Panc1 (cell line): ENCODE measurements at regions not wholly inside any gene's neighbourhood (a gene's known extent, or its start where the extent isn't known, plus 50 kb on each side); places are given as distances from the start of the nearest gene placed in this dataset.

Source experiments
- ATAC-seq: fragments of 200-7000 bp; cut with Tn5 transposase; 2 replicates; pipeline ENCODE4 v1.9.1; 2020; ENCODE audit warnings: mild to moderate bottlenecking, moderate library complexity
- BruUV-seq: library from RNA; stranded (reverse); fragments of 400-500 nt; replicated peaks from 2 replicates; lab custom pipeline; 2021; lab: Mats Ljungman, UMichigan
- CTCF ChIA-PET: fragments of 300-600 bp; sonication (Branson Sonifier 250); formaldehyde crosslinking; loops from one replicate; lab custom pipeline; 2022; ENCODE audit warnings: antibody characterized with exemption; lab: Charles Lee
- POLR2A ChIA-PET: fragments of 300-600 bp; sonication (Branson Sonifier 250); formaldehyde crosslinking; loops from one replicate; lab custom pipeline; 2022; ENCODE audit warnings: antibody characterized with exemption; lab: Charles Lee
- DNase-seq: peaks from one replicate; pipeline ENCODE4 v3.0.0-alpha.2; 2010; ENCODE audit warnings: low read depth, low spot score
- H3K27ac ChIP-seq: 2 replicates; pipeline ENCODE4 v1.5.1; 2011; ENCODE audit warnings: mild to moderate bottlenecking, low read length, inconsistent platforms
- H3K27me3 ChIP-seq: fragments of 200-500 bp; sonication (Bioruptor generic); 2 replicates; pipeline ENCODE4 v1.6.0; 2014; ENCODE audit warnings: low read length, inconsistent platforms; ENCODE audit not compliant: control insufficient read depth, insufficient read depth
- H3K36me3 ChIP-seq: fragments of 200-500 bp; sonication (Bioruptor generic); 2 replicates; pipeline ENCODE4 v1.5.1; 2014; ENCODE audit warnings: inconsistent platforms, mild to moderate bottlenecking, low read length, moderate library complexity; ENCODE audit not compliant: control insufficient read depth, insufficient read depth
- H3K4me1 ChIP-seq: 2 replicates; pipeline ENCODE4 v1.5.1; 2011; ENCODE audit warnings: inconsistent platforms, mild to moderate bottlenecking, low read length, moderate library complexity; ENCODE audit not compliant: control insufficient read depth, insufficient read depth
- H3K4me3 ChIP-seq, 2 experiments: 2 replicates each; pipeline ENCODE4 v1.5.1; 2011 to 2012; ENCODE audit warnings: low read depth in 2 of 2, low read length in 2 of 2, mild to moderate bottlenecking in 2 of 2, inconsistent platforms in 1 of 2, moderate library complexity in 1 of 2
- H3K9me3 ChIP-seq: fragments of 200-500 bp; sonication (Bioruptor generic); 2 replicates; pipeline ENCODE4 v1.5.1; 2014; ENCODE audit warnings: low read depth, mild to moderate bottlenecking, inconsistent platforms, low read length, moderate library complexity; ENCODE audit not compliant: control insufficient read depth, insufficient read depth
- POLR2AphosphoS5 ChIP-seq: IDR thresholded peaks from 2 replicates; pipeline ENCODE4 v1.6.1; 2012; ENCODE audit warnings: mild to moderate bottlenecking, low read depth, low read length, moderate library complexity
- SIN3A ChIP-seq: IDR thresholded peaks from 2 replicates; pipeline ENCODE4 v1.6.1; 2012; ENCODE audit warnings: low read depth, mild to moderate bottlenecking, low read length, moderate library complexity, borderline replicate concordance; ENCODE audit not compliant: insufficient read depth
- TCF7L2 ChIP-seq: IDR thresholded peaks from 2 replicates; pipeline ENCODE4 v1.6.1; 2011; ENCODE audit warnings: mild to moderate bottlenecking, low read depth, low read length, inconsistent platforms
- in situ Hi-C: cut with HindIII; loops from 2 replicates; pipeline ENCODE4 v1.10.0; 2016; ENCODE audit warnings: low sequenced_read_pairs, low pct_unique_long_range_greater_than_20kb
- intact Hi-C: fragments of 100-400 bp; cut with micrococcal nuclease; formaldehyde crosslinking; loops from one replicate; pipeline ENCODE4 v1.10.0; 2022; ENCODE audit not compliant: unreplicated experiment
- TF ChIP-seq, protein P1 (sequence below): fragments of 450-650 bp; IDR thresholded peaks from 2 replicates; pipeline ENCODE4 v1.5.1; 2017; ENCODE audit warnings: mild to moderate bottlenecking
- TF ChIP-seq, protein P2 (sequence below), 2 experiments: IDR thresholded peaks; 2 replicates each; pipeline ENCODE4 v1.6.1; 2011 to 2012; ENCODE audit warnings: low read depth in 2 of 2, control low read depth in 1 of 2, low read length in 1 of 2, mild to moderate bottlenecking in 1 of 2, moderate library complexity in 1 of 2; ENCODE audit not compliant: insufficient read depth in 1 of 2

DNA sequence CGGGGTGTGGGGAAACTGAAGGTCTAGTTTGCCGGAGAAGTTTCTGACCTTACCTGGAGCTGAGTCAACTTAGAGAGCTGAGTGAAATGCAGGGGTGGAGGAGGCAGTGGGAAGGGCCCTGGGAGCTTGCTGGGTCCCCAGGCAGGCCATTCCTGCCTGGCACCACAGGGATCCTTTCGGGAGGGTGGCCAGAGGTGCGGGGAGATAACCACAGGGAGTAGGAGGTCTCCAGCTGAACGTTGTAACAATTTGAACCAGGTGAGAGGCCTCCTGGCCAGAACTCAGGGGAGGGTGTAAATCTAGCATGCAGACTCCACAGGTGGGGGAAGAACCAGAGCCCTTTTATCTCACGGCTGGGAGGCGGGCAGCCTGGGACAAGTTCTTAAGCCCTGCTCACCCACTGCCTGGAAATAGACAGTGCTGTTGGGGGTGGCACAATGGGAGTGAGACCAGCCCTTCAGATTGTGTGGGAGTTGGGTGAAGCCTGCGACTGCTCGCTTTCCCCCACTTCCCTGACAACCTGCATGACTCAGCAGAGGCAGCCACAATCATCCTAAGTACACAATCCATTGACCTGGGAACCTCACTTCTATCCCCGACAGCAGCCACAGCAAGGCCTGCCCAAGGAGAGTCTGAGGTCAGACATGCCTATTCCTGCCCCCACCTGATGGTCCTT, 247.4 kb downstream of the ADGRA3 start:
- H3K27me3 ChIP-seq = no peaks in the 10 kb centered on the region
- no TSS peak for BruUV-seq
- intact Hi-C loops (no loop called here), in situ Hi-C loops (no loop called here)
- no peaks in the 10 kb centered on the region for H3K9me3 ChIP-seq
- no peaks in the 10 kb centered on the region for H3K36me3 ChIP-seq
- no peak for ATAC-seq
- H3K27ac ChIP-seq = no peak overlapping the region
- TF ChIP-seq, protein P1, sequence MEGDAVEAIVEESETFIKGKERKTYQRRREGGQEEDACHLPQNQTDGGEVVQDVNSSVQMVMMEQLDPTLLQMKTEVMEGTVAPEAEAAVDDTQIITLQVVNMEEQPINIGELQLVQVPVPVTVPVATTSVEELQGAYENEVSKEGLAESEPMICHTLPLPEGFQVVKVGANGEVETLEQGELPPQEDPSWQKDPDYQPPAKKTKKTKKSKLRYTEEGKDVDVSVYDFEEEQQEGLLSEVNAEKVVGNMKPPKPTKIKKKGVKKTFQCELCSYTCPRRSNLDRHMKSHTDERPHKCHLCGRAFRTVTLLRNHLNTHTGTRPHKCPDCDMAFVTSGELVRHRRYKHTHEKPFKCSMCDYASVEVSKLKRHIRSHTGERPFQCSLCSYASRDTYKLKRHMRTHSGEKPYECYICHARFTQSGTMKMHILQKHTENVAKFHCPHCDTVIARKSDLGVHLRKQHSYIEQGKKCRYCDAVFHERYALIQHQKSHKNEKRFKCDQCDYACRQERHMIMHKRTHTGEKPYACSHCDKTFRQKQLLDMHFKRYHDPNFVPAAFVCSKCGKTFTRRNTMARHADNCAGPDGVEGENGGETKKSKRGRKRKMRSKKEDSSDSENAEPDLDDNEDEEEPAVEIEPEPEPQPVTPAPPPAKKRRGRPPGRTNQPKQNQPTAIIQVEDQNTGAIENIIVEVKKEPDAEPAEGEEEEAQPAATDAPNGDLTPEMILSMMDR = no peak
- no peak for TF ChIP-seq TCF7L2
- TF ChIP-seq, protein P2, sequence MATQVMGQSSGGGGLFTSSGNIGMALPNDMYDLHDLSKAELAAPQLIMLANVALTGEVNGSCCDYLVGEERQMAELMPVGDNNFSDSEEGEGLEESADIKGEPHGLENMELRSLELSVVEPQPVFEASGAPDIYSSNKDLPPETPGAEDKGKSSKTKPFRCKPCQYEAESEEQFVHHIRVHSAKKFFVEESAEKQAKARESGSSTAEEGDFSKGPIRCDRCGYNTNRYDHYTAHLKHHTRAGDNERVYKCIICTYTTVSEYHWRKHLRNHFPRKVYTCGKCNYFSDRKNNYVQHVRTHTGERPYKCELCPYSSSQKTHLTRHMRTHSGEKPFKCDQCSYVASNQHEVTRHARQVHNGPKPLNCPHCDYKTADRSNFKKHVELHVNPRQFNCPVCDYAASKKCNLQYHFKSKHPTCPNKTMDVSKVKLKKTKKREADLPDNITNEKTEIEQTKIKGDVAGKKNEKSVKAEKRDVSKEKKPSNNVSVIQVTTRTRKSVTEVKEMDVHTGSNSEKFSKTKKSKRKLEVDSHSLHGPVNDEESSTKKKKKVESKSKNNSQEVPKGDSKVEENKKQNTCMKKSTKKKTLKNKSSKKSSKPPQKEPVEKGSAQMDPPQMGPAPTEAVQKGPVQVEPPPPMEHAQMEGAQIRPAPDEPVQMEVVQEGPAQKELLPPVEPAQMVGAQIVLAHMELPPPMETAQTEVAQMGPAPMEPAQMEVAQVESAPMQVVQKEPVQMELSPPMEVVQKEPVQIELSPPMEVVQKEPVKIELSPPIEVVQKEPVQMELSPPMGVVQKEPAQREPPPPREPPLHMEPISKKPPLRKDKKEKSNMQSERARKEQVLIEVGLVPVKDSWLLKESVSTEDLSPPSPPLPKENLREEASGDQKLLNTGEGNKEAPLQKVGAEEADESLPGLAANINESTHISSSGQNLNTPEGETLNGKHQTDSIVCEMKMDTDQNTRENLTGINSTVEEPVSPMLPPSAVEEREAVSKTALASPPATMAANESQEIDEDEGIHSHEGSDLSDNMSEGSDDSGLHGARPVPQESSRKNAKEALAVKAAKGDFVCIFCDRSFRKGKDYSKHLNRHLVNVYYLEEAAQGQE (IDR thresholded peaks at IDR 0.05; ENCODE audit: insufficient read depth in 1 of 2, low read depth in 2 of 2, low read length in 1 of 2) = no peak
- POLR2A ChIA-PET = no interaction called here
- no peaks in the 10 kb centered on the region for H3K4me1 ChIP-seq
- CTCF ChIA-PET = no interaction called here
- no peak for DNase-seq
- H3K4me3 ChIP-seq = no peak overlapping the region

DNA sequence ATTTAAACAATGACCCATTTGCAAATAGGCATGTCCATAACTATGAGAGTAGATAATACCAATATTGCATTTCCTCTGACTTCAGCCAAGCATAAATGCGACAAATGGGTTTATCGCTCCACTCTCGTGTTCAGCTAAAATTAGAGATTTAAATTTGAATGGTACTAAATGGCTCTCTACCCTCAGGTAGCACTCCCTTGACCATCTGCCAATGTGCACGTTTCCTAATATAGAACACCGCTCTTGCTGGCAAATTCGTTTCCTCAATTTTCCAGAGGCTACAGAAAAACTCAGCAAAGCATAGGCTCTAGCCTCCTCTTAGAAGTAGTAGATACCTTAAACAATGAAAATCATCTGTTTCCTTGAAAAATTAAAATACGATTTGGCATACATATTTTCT, 251.6 kb downstream of the ADGRA3 start:
- no peaks in the 10 kb centered on the region for H3K27me3 ChIP-seq
- H3K4me3 ChIP-seq = no peak overlapping the region
- H3K36me3 ChIP-seq = no peaks in the 10 kb centered on the region
- intact Hi-C loops = no loop called here
- no peak overlapping the region for H3K27ac ChIP-seq
- no TSS peak for BruUV-seq
- ChIA-PET POLR2A (no interaction called here), CTCF (no interaction called here)
- TF ChIP-seq, protein P2 (IDR thresholded peaks at IDR 0.05; ENCODE audit: insufficient read depth in 1 of 2, low read depth in 2 of 2, low read length in 1 of 2) = no peak
- TF ChIP-seq SIN3A = no peak
- TF ChIP-seq, protein P1 = no peak
- TF ChIP-seq POLR2AphosphoS5 = no peak
- no peak for TF ChIP-seq TCF7L2
- no peaks in the 10 kb centered on the region for H3K9me3 ChIP-seq
- H3K4me1 ChIP-seq = no peaks in the 10 kb centered on the region
- DNase-seq = no peak
- in situ Hi-C loops = no loop called here
- no peak for ATAC-seq
